ENCODE measurements at regions not wholly inside any gene's neighbourhood (a gene's known extent, or its start where the extent isn't known, plus 50 kb on each side); places are given as distances from the start of the nearest gene placed in this dataset.

GRCh38 chr9:23914431-23915003 lies 88.5 kb upstream of the ELAVL2 start:
- 94% methylated on average over 17 of the region's 17 CpGs for WGBS
- Histone ChIP-seq H3K4me1 (ENCODE audit: insufficient read depth) (no peaks in the 10 kb centered on the region), H3K36me3 (ENCODE audit: insufficient read depth) (no peaks in the 10 kb centered on the region), H3K27ac (ENCODE audit: low read depth) (no peak overlapping the region), H3K4me3 (ENCODE audit: low read depth, low read length) (no peak overlapping the region)
- DNase-seq (ENCODE audit: extremely low spot score): no peak

GRCh38 chr9:23907343-23907742 lies 81.3 kb upstream of the ELAVL2 start:
- Histone ChIP-seq H3K4me1 (ENCODE audit: insufficient read depth) (no peaks in the 10 kb centered on the region), H3K36me3 (ENCODE audit: insufficient read depth) (no peaks in the 10 kb centered on the region), H3K4me3 (ENCODE audit: low read depth, low read length) (no peak overlapping the region), H3K27ac (ENCODE audit: low read depth) (no peak overlapping the region)
- WGBS: 87% methylated on average over 1 of the region's 1 CpG
- no peak for DNase-seq (ENCODE audit: extremely low spot score)

GRCh38 chr9:23887781-23888180 lies 61.7 kb upstream of the ELAVL2 start:
- no peak for DNase-seq (ENCODE audit: extremely low spot score)
- Histone ChIP-seq H3K36me3 (ENCODE audit: insufficient read depth) (no peaks in the 10 kb centered on the region), H3K4me3 (ENCODE audit: low read depth, low read length) (no peak overlapping the region), H3K4me1 (ENCODE audit: insufficient read depth) (no peaks in the 10 kb centered on the region), H3K27ac (ENCODE audit: low read depth) (no peak overlapping the region)
- 70% methylated on average over 1 of the region's 1 CpG for WGBS

Data from urinary bladder (tissue), 3 donors.